Memory B cell (primary cell): ENCODE measurements at regions not wholly inside any gene's neighbourhood (a gene's known extent, or its start where the extent isn't known, plus 50 kb on each side); places are given as distances from the start of the nearest gene placed in this dataset.
"Not testable (repeated sequence)": the region's sequence is repeated elsewhere in the genome, so short reads cannot be mapped to it uniquely, and the experiment has no call there.

ENCODE experiments used
- ATAC-seq: fragments of 150-1000 bp; cut with Tn5 transposase; 2 replicates; pipeline ENCODE4 v1.10.0; 2021; ENCODE audit warnings: low read depth, mild to moderate bottlenecking, moderate library complexity
- DNase-seq, 2 donors: peaks; one replicate each; pipeline ENCODE4 v3.0.0; 2022; ENCODE audit warnings: low spot score in 2 of 2
- H3K27ac Mint-ChIP-seq: one replicate; pipeline ENCODE4 v1.8.0; 2022; ENCODE audit warnings: mild to moderate bottlenecking, moderate library complexity, mixed read lengths
- H3K27me3 Mint-ChIP-seq: one replicate; pipeline ENCODE4 v1.8.0; 2022; ENCODE audit warnings: mixed read lengths
- H3K36me3 Mint-ChIP-seq: one replicate; pipeline ENCODE4 v1.8.0; 2022; ENCODE audit warnings: mild to moderate bottlenecking, mixed read lengths
- H3K4me1 Mint-ChIP-seq: one replicate; pipeline ENCODE4 v1.8.0; 2022; ENCODE audit warnings: mixed read lengths
- H3K4me3 Mint-ChIP-seq: one replicate; pipeline ENCODE4 v1.8.0; 2022; ENCODE audit warnings: mild to moderate bottlenecking, moderate library complexity, mixed read lengths
- H3K9me3 Mint-ChIP-seq: one replicate; pipeline ENCODE4 v1.8.0; 2022; ENCODE audit warnings: mixed read lengths

DNA sequence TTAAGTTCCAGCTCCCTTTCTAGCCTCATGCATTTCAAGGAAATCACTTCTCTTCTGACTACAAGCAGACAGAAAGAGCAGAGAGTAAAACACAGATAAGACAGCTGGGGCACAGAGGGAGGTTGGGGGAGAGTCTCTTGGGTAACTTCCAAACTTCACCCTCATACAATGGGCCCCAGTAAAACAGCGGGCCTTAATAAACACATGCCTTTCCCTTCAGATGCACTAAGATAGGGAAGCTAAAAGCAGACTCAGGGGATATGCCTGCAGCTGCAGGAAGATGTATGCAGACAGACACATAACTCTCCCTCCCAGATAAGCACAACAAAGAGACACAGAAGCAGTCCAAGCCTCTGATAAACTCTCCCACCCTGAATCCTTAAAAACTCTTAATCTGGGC lies 717.4 kb upstream of the PCDH15 start:
- not testable (repeated sequence) for ATAC-seq, H3K9me3 Mint-ChIP-seq, H3K27ac Mint-ChIP-seq, H3K4me1 Mint-ChIP-seq, H3K27me3 Mint-ChIP-seq, H3K36me3 Mint-ChIP-seq, DNase-seq, H3K4me3 Mint-ChIP-seq

DNA sequence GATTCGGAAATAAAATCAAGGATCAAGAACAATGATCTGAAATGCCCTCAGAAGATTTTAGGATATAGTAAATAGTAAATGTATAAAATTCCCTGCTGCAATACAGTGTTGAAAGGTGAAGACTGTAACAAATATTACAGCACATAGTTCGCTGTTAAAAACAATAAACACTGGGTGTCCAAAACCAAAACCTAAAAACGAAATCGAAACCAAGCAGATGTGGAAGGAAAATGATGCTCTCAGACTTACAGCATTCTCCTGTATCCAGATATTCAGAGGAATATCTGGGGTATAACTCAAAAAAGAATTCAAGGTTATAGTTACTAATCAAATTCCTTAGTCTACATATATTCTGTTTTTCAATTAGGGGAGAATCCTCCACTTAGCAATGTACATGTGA lies 708.1 kb upstream of the PCDH15 start:
- Mint-ChIP-seq H3K27me3 (no peaks in the 10 kb centered on the region), H3K27ac (no peak overlapping the region), H3K9me3 (no peaks in the 10 kb centered on the region), H3K36me3 (no peaks in the 10 kb centered on the region), H3K4me1 (no peaks in the 10 kb centered on the region), H3K4me3 (no peak overlapping the region)
- ATAC-seq (no peak), DNase-seq (no peak)

DNA sequence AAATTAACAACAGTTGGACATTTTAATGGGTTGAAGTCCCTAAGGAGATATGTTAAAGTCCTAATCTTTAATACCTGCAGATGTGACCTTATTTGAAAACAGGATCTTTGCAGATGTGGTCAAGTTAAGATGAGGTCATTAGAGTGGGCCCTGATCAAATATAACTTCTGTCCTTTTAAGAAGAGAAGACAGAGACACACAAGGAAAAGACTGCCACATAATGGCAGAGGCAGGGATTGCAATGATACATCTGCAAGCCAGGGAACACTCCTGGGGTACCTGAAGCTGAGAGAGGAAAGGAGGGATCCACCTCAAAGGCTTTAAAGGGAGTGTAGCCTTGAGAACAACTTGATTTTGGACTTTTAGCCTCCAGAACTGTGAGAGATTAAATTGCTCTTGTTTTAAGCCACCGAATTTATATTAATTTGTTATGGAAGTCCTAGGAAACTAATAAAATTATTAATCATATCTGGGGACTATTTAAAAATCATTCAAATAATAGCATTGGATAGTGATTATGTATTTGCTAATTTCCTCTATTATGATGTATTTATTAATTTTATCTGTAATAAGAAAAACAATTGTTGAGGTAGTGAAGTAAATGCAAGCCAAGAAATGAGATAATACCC lies 700.0 kb upstream of the PCDH15 start:
- H3K36me3 Mint-ChIP-seq = no peaks in the 10 kb centered on the region
- H3K27me3 Mint-ChIP-seq = no peaks in the 10 kb centered on the region
- H3K9me3 Mint-ChIP-seq = no peaks in the 10 kb centered on the region
- no peak for DNase-seq
- no peak overlapping the region for H3K27ac Mint-ChIP-seq
- no peak overlapping the region for H3K4me3 Mint-ChIP-seq
- no peak for ATAC-seq
- no peaks in the 10 kb centered on the region for H3K4me1 Mint-ChIP-seq

DNA sequence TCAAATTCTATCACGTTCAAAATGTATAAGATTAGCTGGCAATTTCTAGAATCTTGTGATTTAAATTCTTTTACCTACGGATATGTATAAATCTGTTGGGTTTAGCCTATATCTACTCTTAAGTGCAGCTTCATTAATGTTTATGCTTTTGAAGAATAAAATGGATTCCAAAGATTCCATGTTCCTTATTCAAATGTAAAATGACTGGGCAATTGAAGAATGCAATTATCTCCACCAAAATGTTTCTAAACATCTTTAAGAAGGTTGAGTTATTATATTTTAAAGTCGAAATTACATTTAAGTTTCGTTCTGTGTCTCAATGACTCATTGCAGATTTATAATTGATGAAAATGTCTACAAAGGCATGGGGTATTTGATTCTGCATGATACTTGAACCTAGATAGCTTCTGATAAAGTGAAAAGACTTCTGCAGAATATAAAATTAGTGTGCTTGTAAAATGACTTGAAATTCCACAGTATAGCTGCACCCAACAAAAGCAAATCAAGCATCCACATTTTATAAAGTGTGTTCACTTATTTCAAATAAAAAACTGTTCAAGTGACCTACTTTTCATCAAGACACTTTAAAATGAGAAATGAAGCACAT lies 697.0 kb upstream of the PCDH15 start:
- no peak for DNase-seq

DNA sequence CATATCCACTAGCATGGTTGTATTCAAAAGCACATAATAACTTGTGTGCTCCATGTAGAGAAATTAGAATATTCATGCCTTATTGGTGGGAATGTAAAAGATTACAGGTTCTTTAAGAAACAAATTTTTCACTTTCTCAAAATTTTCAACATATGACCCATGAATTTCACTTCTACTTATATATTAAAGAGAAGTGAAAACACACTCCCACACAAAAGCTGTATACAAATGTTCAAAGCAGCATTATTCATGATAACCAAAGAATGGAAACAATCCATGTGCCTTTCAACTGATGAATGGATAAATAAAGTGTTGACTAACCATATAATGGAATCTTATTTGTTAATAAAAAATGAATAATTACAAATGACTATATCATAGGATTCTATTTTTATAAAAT lies 694.5 kb upstream of the PCDH15 start:
- ATAC-seq (no peak), DNase-seq (no peak)
- H3K27ac Mint-ChIP-seq = no peak overlapping the region
- no peak overlapping the region for H3K4me3 Mint-ChIP-seq
- no peaks in the 10 kb centered on the region for H3K27me3 Mint-ChIP-seq
- no peaks in the 10 kb centered on the region for H3K4me1 Mint-ChIP-seq
- H3K36me3 Mint-ChIP-seq = no peaks in the 10 kb centered on the region
- H3K9me3 Mint-ChIP-seq = peaks cover 9% of the 10 kb centered on the region

More for the DNA sequence above, 697.0 kb upstream of the PCDH15 start:
- Mint-ChIP-seq H3K27ac (no peak overlapping the region), H3K9me3 (peaks cover 1% of the 10 kb centered on the region), H3K4me1 (no peaks in the 10 kb centered on the region), H3K27me3 (no peaks in the 10 kb centered on the region), H3K4me3 (no peak overlapping the region), H3K36me3 (no peaks in the 10 kb centered on the region)
- no peak for ATAC-seq

DNA sequence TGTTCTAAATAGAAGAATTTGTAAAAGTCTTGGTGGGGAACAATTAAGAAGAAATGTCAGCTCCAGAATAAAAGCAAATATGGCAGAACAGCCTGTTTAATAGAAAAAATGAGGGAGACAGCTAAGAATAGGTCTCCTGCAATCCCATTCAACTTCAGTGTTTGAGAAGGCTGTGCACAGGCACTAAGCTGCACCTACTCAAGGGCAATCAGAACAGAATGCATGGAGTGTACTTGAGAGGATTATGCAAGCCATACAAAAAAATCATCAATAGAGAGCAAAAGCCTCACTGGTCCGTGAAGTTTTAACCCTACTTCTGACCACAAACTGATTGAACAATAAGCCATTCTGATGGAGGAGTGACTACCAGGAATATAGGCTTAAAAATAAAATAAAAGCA lies 690.7 kb upstream of the PCDH15 start:
- Mint-ChIP-seq H3K9me3 (peaks cover 9% of the 10 kb centered on the region), H3K27me3 (no peaks in the 10 kb centered on the region), H3K27ac (no peak overlapping the region), H3K36me3 (no peaks in the 10 kb centered on the region), H3K4me1 (no peaks in the 10 kb centered on the region), H3K4me3 (no peak overlapping the region)
- ATAC-seq (no peak), DNase-seq (no peak)

DNA sequence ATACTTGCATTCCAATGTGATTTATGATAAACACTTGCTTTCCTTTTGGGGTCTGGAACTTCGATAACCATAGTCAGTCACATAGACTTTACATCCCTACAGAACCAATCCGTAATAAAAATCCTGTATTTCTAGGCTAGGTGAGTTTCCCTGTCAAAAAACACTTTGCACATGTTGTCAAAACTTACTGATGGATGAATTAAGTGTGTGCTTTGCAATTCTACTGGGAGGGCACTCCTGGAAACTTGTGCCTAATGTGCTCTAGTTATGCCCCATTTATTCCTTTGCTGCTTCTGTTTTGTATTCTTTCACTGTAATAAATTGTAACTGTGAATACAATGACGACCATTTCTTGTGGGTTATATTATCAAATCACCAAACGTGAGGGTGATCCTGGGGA lies 684.8 kb upstream of the PCDH15 start:
- Mint-ChIP-seq H3K36me3 (no peaks in the 10 kb centered on the region), H3K27ac (no peak overlapping the region), H3K9me3 (peaks cover 7% of the 10 kb centered on the region), H3K4me1 (no peaks in the 10 kb centered on the region), H3K27me3 (no peaks in the 10 kb centered on the region), H3K4me3 (no peak overlapping the region)
- DNase-seq = no peak
- no peak for ATAC-seq

DNA sequence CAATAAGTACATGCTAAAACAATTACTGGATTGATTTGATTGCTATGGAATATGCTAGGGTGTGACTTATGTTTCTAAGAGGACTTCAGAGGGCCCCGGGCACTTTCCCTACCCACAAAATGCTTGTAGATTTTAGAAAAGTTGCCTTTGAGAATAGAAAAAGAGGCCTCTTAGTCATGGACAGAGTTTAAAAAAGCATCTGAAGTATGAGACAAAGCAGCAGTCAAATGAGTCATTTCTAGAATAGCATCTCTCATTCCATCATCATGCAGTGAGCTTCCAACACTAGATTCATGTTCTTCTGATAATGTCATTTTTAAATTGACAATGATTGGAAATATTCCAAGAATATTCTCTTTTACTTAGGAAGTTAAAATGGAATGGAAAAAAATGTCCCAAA lies 675.1 kb upstream of the PCDH15 start:
- Mint-ChIP-seq H3K27me3 (no peaks in the 10 kb centered on the region), H3K36me3 (no peaks in the 10 kb centered on the region), H3K4me3 (no peak overlapping the region), H3K27ac (no peak overlapping the region), H3K9me3 (peaks cover 4% of the 10 kb centered on the region), H3K4me1 (no peaks in the 10 kb centered on the region)
- no peak for ATAC-seq
- no peak for DNase-seq

DNA sequence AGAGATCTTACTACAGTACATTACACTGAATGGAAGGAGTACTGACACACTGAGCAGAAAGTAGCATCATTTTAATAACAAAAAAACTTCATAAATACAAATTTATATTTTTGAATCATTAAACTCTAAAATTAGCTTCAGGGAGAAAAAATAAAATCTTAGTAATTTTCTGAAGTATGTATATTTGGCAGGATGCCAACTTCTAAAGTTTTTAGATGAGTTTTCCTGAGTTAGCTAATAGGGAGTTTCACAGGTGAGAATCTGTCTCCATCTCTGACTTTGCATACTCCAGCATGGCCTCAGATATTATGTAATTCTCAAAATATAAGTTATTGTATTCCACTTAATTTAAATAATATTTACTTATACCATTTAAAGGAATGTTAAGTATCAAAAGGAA lies 673.2 kb upstream of the PCDH15 start:
- H3K27me3 Mint-ChIP-seq = no peaks in the 10 kb centered on the region

DNA sequence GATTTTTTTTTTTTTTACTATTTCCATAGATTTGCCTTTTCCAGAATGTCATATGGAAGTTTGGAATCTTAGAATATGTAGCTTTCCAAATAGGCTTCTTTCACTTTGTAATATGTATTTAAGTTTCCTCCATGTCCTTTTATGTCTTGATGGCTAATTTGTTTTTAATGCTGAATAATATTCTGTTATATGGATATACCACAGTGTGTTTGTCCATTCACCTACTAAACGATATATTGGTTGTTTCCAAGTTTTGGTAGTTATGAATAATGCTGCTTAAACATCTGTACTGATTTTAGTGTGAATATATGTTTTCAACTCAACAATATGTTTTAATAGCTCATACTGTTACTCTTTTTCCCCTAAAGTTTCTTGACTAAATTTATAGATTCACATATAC lies 669.8 kb upstream of the PCDH15 start:
- no peaks in the 10 kb centered on the region for H3K4me1 Mint-ChIP-seq
- H3K36me3 Mint-ChIP-seq = no peaks in the 10 kb centered on the region
- H3K4me3 Mint-ChIP-seq = no peak overlapping the region
- no peaks in the 10 kb centered on the region for H3K9me3 Mint-ChIP-seq
- H3K27ac Mint-ChIP-seq = no peak overlapping the region
- DNase-seq (no peak), ATAC-seq (no peak)
- no peaks in the 10 kb centered on the region for H3K27me3 Mint-ChIP-seq

More for the DNA sequence above, 673.2 kb upstream of the PCDH15 start:
- H3K27ac Mint-ChIP-seq = no peak overlapping the region
- peaks cover 1% of the 10 kb centered on the region for H3K9me3 Mint-ChIP-seq
- H3K4me3 Mint-ChIP-seq = no peak overlapping the region
- H3K4me1 Mint-ChIP-seq = no peaks in the 10 kb centered on the region
- no peaks in the 10 kb centered on the region for H3K36me3 Mint-ChIP-seq
- DNase-seq = no peak
- no peak for ATAC-seq

DNA sequence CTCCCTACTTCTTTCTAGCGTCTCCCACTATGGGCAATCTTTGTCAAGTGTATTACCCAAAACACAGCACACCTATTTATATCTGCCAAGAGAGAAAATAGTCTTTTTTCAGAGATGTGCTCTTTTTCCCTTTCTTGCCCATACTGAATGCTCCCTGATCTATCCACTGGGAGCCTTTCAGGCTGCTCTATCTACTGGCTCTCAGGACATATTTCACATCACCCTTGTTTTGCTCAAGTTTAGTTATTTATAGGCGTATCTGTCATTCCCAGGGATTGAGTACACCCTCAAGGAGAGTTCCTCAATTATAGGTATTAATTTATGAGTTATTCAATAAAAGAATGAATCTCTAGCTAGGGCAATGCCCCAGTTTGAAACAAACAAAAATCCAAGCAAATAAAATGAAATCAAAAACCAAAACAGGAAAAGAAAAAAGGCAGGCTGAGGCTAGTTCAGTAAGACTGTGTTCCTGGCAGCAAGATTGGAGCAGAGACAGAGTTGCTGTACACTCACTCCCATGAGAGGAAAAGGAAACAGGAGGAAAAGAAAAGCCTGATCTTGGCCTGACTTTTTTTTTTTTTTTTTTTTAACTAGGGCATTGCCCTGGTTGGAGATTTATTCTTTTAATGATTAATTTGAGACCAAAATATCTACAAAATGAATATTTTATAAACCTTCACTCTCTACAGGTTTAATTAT lies 665.9 kb upstream of the PCDH15 start:
- no peak for DNase-seq
- no peak for ATAC-seq
- Mint-ChIP-seq H3K36me3 (no peaks in the 10 kb centered on the region), H3K4me1 (no peaks in the 10 kb centered on the region), H3K27ac (no peak overlapping the region), H3K4me3 (no peak overlapping the region), H3K27me3 (no peaks in the 10 kb centered on the region), H3K9me3 (no peaks in the 10 kb centered on the region)

DNA sequence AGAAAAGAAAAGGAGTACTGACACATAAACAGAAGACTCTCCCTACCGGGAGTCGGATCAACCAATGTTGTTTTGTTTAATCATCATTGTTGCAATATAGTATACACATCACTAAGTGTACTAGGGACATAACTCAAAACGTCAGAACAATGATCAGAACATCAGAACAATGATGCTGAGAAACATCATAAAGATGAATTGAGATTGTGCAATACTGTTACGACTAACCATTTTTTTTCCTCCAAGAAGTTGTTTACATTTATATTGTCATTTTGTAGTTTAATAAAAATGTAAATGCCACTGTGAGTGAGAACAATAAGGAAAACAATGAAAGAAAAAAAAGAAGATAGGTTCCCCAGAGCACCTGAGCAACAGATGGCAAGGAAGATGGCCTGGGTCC lies 663.1 kb upstream of the PCDH15 start:
- Mint-ChIP-seq H3K27me3 (no peaks in the 10 kb centered on the region), H3K27ac (no peak overlapping the region), H3K9me3 (peaks cover 2% of the 10 kb centered on the region), H3K36me3 (no peaks in the 10 kb centered on the region), H3K4me1 (no peaks in the 10 kb centered on the region), H3K4me3 (no peak overlapping the region)
- ATAC-seq (no peak), DNase-seq (no peak)

DNA sequence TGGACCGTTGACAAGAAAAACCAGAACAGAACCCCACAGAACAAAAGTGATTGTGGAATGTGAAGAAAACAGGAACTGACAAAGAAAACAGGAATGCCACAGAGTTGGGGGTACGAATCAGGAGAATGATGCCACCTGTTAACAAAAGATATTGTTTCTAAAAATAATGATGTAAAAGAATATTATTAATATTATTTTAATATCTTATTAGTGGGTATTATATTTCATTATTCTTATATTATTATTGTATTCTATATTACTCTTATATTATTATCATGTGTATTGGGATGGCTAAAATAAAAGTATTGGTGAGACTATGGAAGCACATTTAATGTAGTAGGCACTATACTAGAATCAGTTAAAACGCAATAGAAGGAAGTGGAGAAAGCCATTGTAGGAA lies 659.0 kb upstream of the PCDH15 start:
- Mint-ChIP-seq H3K36me3 (no peaks in the 10 kb centered on the region), H3K27me3 (no peaks in the 10 kb centered on the region), H3K9me3 (peaks cover 2% of the 10 kb centered on the region), H3K4me1 (no peaks in the 10 kb centered on the region), H3K27ac (no peak overlapping the region), H3K4me3 (no peak overlapping the region)
- DNase-seq (no peak), ATAC-seq (no peak)

DNA sequence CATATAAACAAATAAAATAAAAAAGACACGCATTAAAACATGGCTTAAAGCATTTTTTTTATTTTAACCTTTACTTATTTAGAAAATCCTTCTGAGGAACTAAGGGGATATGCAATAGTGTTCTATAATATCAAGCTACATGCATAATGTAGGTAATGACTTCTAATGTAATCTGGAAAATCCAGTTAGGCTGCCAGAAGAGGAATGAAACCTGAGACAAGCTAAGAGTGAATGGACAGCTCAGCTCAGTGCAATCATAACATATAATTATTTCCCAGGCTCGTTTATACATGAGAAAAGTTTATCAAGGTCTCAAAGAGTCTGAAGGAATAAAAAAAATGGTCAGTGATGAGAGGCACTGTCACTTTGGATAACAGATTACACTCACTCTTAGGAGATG lies 649.0 kb upstream of the PCDH15 start:
- H3K4me1 Mint-ChIP-seq = no peaks in the 10 kb centered on the region
- H3K9me3 Mint-ChIP-seq = peaks cover 1% of the 10 kb centered on the region
- no peak overlapping the region for H3K4me3 Mint-ChIP-seq
- DNase-seq = no peak
- no peak for ATAC-seq
- H3K27ac Mint-ChIP-seq = no peak overlapping the region
- no peaks in the 10 kb centered on the region for H3K27me3 Mint-ChIP-seq
- H3K36me3 Mint-ChIP-seq = no peaks in the 10 kb centered on the region
